Astrocyte of the spinal cord (primary cell): ENCODE measurements at regions not wholly inside any gene's neighbourhood (a gene's known extent, or its start where the extent isn't known, plus 50 kb on each side); places are given as distances from the start of the nearest gene placed in this dataset.

Experiments used
- DNase-seq: peaks from one replicate; pipeline ENCODE4 v3.0.0; 2011; ENCODE audit warnings: low read depth, low spot score
- H3K4me3 ChIP-seq: 2 replicates; pipeline ENCODE4 v1.5.1; 2011; ENCODE audit warnings: low read depth, mild to moderate bottlenecking, low read length, moderate library complexity
- in situ Hi-C: cut with HindIII; loops from 2 replicates; pipeline ENCODE4 v1.10.0; 2017; ENCODE audit warnings: low sequenced_read_pairs
- TF ChIP-seq, protein P1 (sequence below): IDR thresholded peaks from 2 replicates; pipeline ENCODE4 v1.5.1; 2012; ENCODE audit warnings: low read depth, mild to moderate bottlenecking, low read length, inconsistent platforms

DNA sequence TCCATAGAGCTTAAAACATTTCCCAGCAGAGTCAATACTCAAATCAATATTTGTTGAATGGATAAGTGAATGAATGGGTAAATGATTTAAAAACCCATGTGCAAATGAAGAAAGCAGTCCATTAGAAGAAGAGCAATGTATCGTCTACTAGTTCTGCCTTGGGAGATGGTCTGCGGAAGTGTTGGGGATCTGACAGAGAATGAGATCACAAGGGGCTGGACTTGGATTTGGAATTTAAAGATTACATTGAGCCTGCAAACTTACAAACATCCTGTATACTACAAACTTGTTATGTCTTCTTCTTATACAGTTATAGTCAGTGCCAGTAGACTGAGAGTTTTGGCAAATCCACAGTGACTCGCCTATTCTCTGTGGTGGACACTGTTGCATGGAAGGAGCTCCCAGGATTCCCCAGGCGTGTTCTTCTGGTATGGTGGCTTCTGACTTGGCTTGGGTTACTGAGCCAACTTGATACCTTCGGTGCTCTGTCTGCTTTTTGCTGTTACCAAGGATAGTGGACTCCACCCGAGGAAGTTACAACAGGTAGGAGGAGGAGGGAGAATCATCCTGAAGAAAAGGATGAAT lies 163.3 kb upstream of the SERPINE2 start:
- DNase-seq, result no peak
- TF ChIP-seq, protein P1, sequence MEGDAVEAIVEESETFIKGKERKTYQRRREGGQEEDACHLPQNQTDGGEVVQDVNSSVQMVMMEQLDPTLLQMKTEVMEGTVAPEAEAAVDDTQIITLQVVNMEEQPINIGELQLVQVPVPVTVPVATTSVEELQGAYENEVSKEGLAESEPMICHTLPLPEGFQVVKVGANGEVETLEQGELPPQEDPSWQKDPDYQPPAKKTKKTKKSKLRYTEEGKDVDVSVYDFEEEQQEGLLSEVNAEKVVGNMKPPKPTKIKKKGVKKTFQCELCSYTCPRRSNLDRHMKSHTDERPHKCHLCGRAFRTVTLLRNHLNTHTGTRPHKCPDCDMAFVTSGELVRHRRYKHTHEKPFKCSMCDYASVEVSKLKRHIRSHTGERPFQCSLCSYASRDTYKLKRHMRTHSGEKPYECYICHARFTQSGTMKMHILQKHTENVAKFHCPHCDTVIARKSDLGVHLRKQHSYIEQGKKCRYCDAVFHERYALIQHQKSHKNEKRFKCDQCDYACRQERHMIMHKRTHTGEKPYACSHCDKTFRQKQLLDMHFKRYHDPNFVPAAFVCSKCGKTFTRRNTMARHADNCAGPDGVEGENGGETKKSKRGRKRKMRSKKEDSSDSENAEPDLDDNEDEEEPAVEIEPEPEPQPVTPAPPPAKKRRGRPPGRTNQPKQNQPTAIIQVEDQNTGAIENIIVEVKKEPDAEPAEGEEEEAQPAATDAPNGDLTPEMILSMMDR, result no peak
- in situ Hi-C loops, result no loop called here
- H3K4me3 ChIP-seq, result no peak overlapping the region

DNA sequence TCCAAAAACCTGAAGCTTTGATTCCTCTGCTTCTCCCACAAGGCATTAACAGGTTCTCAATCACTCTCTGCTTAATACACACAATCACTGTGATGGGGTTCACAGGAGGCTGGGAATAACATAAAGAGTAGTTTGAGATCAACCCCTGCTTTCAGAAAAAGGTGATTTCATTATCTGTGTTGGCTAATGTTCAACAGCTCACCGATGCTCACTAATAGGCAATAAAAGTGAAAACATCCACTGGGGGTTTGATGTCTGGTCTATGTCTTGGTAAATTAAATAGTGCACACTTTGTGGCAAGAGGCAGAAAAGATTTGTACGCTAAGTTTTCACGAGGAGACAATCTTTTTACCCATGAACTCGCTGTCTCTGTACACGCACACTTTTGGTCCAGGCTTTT lies 159.3 kb upstream of the SERPINE2 start:
- in situ Hi-C loops, result no loop called here
- TF ChIP-seq, protein P1, result no peak
- H3K4me3 ChIP-seq, result no peak overlapping the region
- no peak for DNase-seq

DNA sequence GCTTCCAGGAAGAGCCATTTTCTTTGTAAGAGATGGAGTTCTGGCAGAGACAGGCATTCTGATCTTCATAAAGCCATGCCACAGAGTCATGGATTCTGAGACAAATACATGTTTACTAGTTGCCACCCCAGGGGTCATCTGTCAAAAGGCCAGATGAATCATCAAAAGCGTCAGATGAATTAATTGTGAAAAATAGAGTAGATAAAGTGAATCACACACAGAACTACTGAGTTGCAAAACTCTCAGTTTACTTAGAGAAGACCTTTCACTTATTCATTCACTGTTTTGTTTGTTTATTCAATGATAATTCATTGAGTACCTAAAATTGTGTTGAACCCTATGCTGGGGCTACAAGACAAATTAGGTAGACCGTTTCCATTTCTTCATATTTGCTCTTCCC lies 157.7 kb upstream of the SERPINE2 start:
- no peak for DNase-seq
- in situ Hi-C loops, result no loop called here
- no peak overlapping the region for H3K4me3 ChIP-seq
- TF ChIP-seq, protein P1, result no peak

DNA sequence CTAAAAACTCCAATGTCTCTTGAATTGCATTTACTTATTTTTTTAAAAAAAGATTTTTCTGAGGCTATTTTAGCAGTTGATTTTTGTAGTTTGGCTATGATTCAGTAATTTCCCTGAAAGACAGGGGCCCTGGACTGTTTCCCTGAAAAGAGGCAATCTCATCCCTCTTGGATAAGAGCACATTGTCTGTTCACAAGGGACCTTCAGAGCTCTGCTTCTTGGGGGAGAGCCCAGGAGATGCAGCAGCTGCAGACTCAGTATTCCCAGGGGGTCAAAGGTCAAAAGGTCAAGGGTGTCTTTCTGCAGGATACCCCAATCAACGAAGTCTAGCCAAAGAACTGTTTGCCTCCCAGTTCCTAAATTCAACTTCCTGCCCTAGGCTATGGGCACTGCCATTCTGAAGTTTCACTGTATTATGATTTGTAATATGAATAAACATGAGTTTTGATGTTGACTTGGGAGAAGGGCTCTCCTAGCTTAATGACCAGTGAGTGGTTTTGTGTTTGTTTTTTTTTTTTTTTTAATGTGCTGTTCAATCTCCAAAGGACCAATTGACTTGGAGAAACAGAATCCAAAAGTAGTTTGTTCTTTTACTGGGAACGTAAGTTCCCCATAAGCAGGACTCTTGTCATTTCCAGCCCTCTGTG lies 157.0 kb upstream of the SERPINE2 start:
- DNase-seq, result no peak
- in situ Hi-C loops, result no loop called here

DNA sequence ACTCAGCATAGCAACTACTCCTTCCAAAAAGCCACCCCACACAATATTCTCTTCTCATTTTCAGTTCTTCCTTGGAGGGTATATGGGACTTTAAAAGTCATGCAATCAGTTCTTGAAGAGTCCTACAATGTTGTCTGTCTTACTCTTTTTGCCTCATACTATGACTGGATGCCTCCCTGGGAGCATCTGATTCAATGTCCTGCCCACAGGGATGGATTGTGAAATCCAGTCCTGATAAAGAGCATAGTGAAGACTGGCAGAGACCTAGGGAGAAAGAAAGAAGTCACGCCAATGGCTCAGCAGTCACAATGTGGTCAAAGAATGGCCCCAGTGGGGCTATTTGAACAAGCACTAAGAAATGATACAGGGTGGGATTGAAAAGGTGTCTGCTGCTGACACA lies 155.1 kb upstream of the SERPINE2 start:
- in situ Hi-C loops, result no loop called here
- no peak overlapping the region for H3K4me3 ChIP-seq
- DNase-seq, result no peak
- TF ChIP-seq, protein P1, result no peak

More for the DNA sequence above, 157.0 kb upstream of the SERPINE2 start:
- TF ChIP-seq, protein P1, result no peak
- H3K4me3 ChIP-seq, result no peak overlapping the region

DNA sequence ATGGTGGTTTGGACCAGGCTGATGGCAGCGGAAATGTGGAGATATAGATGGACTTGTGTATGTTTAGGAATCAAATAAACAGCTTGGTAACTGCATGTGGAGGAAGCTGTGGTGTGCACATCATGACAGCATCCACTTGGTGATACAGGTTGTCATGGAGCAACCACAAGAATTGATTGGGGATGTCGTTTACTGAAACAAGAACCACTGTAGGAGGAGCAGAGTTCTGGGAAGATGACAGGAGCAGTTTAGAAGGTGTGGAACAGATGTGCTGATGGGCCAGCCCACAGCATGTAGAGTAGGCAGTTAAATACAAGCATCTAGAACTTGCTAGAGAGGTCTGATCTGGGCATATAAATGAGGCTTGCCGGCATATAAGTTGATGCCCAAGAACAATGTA lies 152.4 kb upstream of the SERPINE2 start:
- H3K4me3 ChIP-seq, result no peak overlapping the region
- DNase-seq, result no peak
- TF ChIP-seq, protein P1, result no peak
- in situ Hi-C loops, result no loop called here
